K562 (cell line): ENCODE measurements at regions not wholly inside any gene's neighbourhood (a gene's known extent, or its start where the extent isn't known, plus 50 kb on each side); places are given as distances from the start of the nearest gene placed in this dataset.

Experiments used
- ATAC-seq: fragments of 200-7000 bp; cut with Tn5 transposase; 3 replicates; pipeline ENCODE4 v1.9.1; 2020; ENCODE audit warnings: moderate library complexity
- BruUV-seq: library from RNA; stranded (reverse); fragments of 400-500 nt; replicated peaks from 2 replicates; lab custom pipeline; 2021; lab: Mats Ljungman, UMichigan
- CTCF ChIA-PET: fragments of 300-600 bp; formaldehyde crosslinking; extraction: SDS; loops from one replicate; lab custom pipeline; 2021; ENCODE audit warnings: low intra/inter-chr PET ratio; lab: Yijun Ruan, JAX
- POLR2A ChIA-PET: fragments of 300-600, 350-650 bp; sonication (Branson Sonifier 250); formaldehyde crosslinking; extraction: SDS; loops from one replicate; lab custom pipeline; 2021; ENCODE audit warnings: antibody characterized with exemption, inconsistent platforms; lab: Yijun Ruan, JAX
- DNase-seq, 4 experiments: peaks; one replicate each; pipeline versions ENCODE4 v3.0.0 to v3.0.0-alpha.2; 2011 to 2018; ENCODE audit warnings: low spot score in 3 of 4, mixed read lengths in 3 of 4; ENCODE audit errors: extremely low read depth in 1 of 4
- FAIRE-seq: peaks from 2 replicates; lab custom pipeline; 2011; peaks lifted over from hg19 to GRCh38; lab: Jason Lieb, UNC
- H2AFZ ChIP-seq: 2 replicates; pipeline ENCODE4 v1.6.0; 2011; ENCODE audit warnings: low read depth, low read length, control low read depth, inconsistent platforms
- H3K27ac ChIP-seq: fragments of 200-600 bp; 3 replicates; pipeline ENCODE4 v1.8.0; 2011; ENCODE audit warnings: low read depth, mild to moderate bottlenecking, control low read depth, inconsistent platforms, low read length, moderate library complexity, mixed read lengths; ENCODE audit errors: extremely low read depth
- H3K27me3 ChIP-seq, 2 experiments: fragments of 300-600 bp in 1 of 2; 2 replicates in 1 of 2; 3 replicates in 1 of 2; pipeline versions ENCODE4 v1.6.0 to v1.8.0; 2011; ENCODE audit warnings: inconsistent platforms in 2 of 2, low read length in 2 of 2, mild to moderate bottlenecking in 1 of 2, mixed read lengths in 1 of 2, moderate library complexity in 1 of 2; ENCODE audit not compliant: control insufficient read depth in 2 of 2, insufficient read depth in 2 of 2
- H3K36me3 ChIP-seq: fragments of 300-600 bp; 3 replicates; pipeline ENCODE4 v1.8.0; 2011; ENCODE audit warnings: mild to moderate bottlenecking, low read length, inconsistent platforms; ENCODE audit not compliant: control insufficient read depth, insufficient read depth
- H3K4me1 ChIP-seq, 2 experiments: fragments of 200-600 bp in 1 of 2; replicated peaks in 1 of 2; 2 replicates in 1 of 2; 3 replicates in 1 of 2; pipeline versions ENCODE4 v1.5.1 to v1.8.0; 2011; ENCODE audit warnings: inconsistent platforms in 2 of 2, low read length in 2 of 2, mild to moderate bottlenecking in 1 of 2, mixed read lengths in 1 of 2, moderate library complexity in 1 of 2; ENCODE audit not compliant: control insufficient read depth in 2 of 2, insufficient read depth in 2 of 2
- H3K4me2 ChIP-seq: 2 replicates; pipeline ENCODE4 v1.6.1; 2011; ENCODE audit warnings: low read length, control low read depth, inconsistent platforms, mixed read lengths; ENCODE audit not compliant: insufficient read depth
- H3K4me3 ChIP-seq: fragments of 200-600 bp; sonication (generic), shearing (Covaris generic); 2 replicates; pipeline ENCODE4 v1.5.1; 2016; ENCODE audit warnings: control low read depth, inconsistent platforms
- H3K79me2 ChIP-seq: fragments of 200-600 bp; 3 replicates; pipeline ENCODE4 v1.8.0; 2011; ENCODE audit warnings: low read length, inconsistent platforms; ENCODE audit not compliant: control insufficient read depth, insufficient read depth
- H3K9ac ChIP-seq, 2 experiments: 2 replicates each; pipeline versions ENCODE4 v1.6.0 to v1.6.1; 2011; ENCODE audit warnings: low read depth in 2 of 2, low read length in 2 of 2, control low read depth in 1 of 2, inconsistent platforms in 1 of 2, mild to moderate bottlenecking in 1 of 2, mixed read lengths in 1 of 2; ENCODE audit not compliant: insufficient read depth in 1 of 2
- H3K9me1 ChIP-seq: one replicate; pipeline ENCODE4 v1.6.0; 2011; ENCODE audit warnings: inconsistent platforms, mild to moderate bottlenecking, low read length, moderate library complexity; ENCODE audit not compliant: control insufficient read depth, insufficient read depth
- H3K9me3 ChIP-seq: replicated peaks from 2 replicates; pipeline ENCODE4 v1.5.1; 2011; ENCODE audit warnings: low read depth, low read length, inconsistent platforms; ENCODE audit not compliant: control insufficient read depth, insufficient read depth
- H4K20me1 ChIP-seq: replicated peaks from 2 replicates; pipeline ENCODE4 v1.6.1; 2011; ENCODE audit warnings: low read length, inconsistent platforms, mixed read lengths; ENCODE audit not compliant: control insufficient read depth, insufficient read depth
- MAZ ChIP-seq, 2 experiments: fragments of 450-650 bp in 1 of 2; sonication (generic) in 1 of 2; formaldehyde crosslinking; IDR thresholded peaks in 1 of 2; conservative IDR thresholded peaks in 1 of 2; 2 replicates each; pipeline versions ENCODE4 v1.4.0 to v1.5.0; 2020; ENCODE audit warnings: mild to moderate bottlenecking in 1 of 2, missing genetic modification reagents in 1 of 2
- MXI1 ChIP-seq: IDR thresholded peaks from 2 replicates; pipeline ENCODE4 v1.6.1; 2011; ENCODE audit warnings: low read depth, mild to moderate bottlenecking, improper control_type of control experiment, low read length
- MYBL2 ChIP-seq, 2 experiments: fragments of 450-650 bp in 1 of 2; sonication (generic) in 1 of 2; formaldehyde crosslinking in 1 of 2; IDR thresholded peaks; 2 replicates each; pipeline versions ENCODE4 v1.6.1 to v1.8.1; 2017 to 2022; ENCODE audit warnings: borderline replicate concordance in 1 of 2, inconsistent platforms in 1 of 2, low read depth in 1 of 2, mild to moderate bottlenecking in 1 of 2, missing genetic modification reagents in 1 of 2, moderate library complexity in 1 of 2
- NFRKB ChIP-seq: fragments of 450-650 bp; IDR thresholded peaks from 2 replicates; pipeline ENCODE4 v1.6.1; 2016; ENCODE audit warnings: low read depth
- POLR2AphosphoS5 ChIP-seq: IDR thresholded peaks from 2 replicates; pipeline ENCODE4 v1.6.1; 2011; ENCODE audit warnings: mild to moderate bottlenecking, low read depth, low read length, moderate library complexity; ENCODE audit not compliant: control insufficient read depth, insufficient read depth
- SMARCA4 ChIP-seq: fragments of 450-650 bp; IDR thresholded peaks from 2 replicates; pipeline ENCODE4 v1.6.1; 2016
- TCF7 ChIP-seq: sonication (generic); IDR thresholded peaks from 2 replicates; pipeline ENCODE4 v1.6.1; 2016; ENCODE audit warnings: antibody characterized with exemption, borderline replicate concordance
- ZBTB8A ChIP-seq: fragments of 450-650 bp; IDR thresholded peaks from 2 replicates; pipeline ENCODE4 v1.6.1; 2018; ENCODE audit warnings: mild to moderate bottlenecking, moderate library complexity; ENCODE audit not compliant: partially characterized antibody
- ZNF282 ChIP-seq: sonication (generic); formaldehyde crosslinking; IDR thresholded peaks from 2 replicates; pipeline ENCODE4 v1.8.1; 2023; ENCODE audit warnings: missing genetic modification reagents
- ZNF3 ChIP-seq: fragments of 250-450 bp; sonication (Bioruptor Pico); IDR thresholded peaks from 2 replicates; pipeline ENCODE4 v1.5.0; 2021; ENCODE audit warnings: mild to moderate bottlenecking, moderate library complexity
- ZNF507 ChIP-seq: conservative IDR thresholded peaks from 2 replicates; pipeline ENCODE4 v1.6.1; 2017; ENCODE audit warnings: missing genetic modification characterization, missing compliant biosample characterization
- WGBS: fragments of 100-300 bp; shearing (Covaris generic); methylation state at CpG from one replicate; pipeline ENCODE4 v1.1.6; 2016; ENCODE audit warnings: low coverage, mixed read lengths; ENCODE audit not compliant: insufficient coverage; ENCODE audit errors: missing lambda C conversion rate; 5-methylcytosine and 5-hydroxymethylcytosine counted together
- in situ Hi-C: fragments of 300-500 bp; cut with MboI; formaldehyde crosslinking; loops from 4 replicates; pipeline ENCODE4 v1.15.0; 2018; ENCODE audit warnings: inconsistent platforms, mixed read lengths
- intact Hi-C: fragments of 100-400 bp; cut with micrococcal nuclease; formaldehyde crosslinking; loops from 2 replicates; pipeline ENCODE4 v1.14.2; 2022
- TF ChIP-seq, protein P1 (sequence below): fragments of 250-450 bp; sonication (Bioruptor Pico); IDR thresholded peaks from 2 replicates; pipeline ENCODE4 v1.5.0; 2021; ENCODE audit warnings: mild to moderate bottlenecking, moderate library complexity
- TF ChIP-seq, protein P2 (sequence below), 2 experiments: fragments of 450-650 bp in 1 of 2; sonication (generic) in 1 of 2; formaldehyde crosslinking; conservative IDR thresholded peaks; 2 replicates each; pipeline versions ENCODE4 v1.4.0 to v1.8.1; 2020 to 2022; ENCODE audit warnings: mild to moderate bottlenecking in 1 of 2, missing genetic modification reagents in 1 of 2
- TF ChIP-seq, protein P3 (sequence below): sonication (generic); formaldehyde crosslinking; IDR thresholded peaks from 2 replicates; pipeline ENCODE4 v1.9.0; 2022; ENCODE audit warnings: mild to moderate bottlenecking, missing genetic modification reagents
- TF ChIP-seq, protein P4 (sequence below): IDR thresholded peaks from 2 replicates; pipeline ENCODE4 v1.6.1; 2014; ENCODE audit warnings: antibody characterized with exemption

DNA sequence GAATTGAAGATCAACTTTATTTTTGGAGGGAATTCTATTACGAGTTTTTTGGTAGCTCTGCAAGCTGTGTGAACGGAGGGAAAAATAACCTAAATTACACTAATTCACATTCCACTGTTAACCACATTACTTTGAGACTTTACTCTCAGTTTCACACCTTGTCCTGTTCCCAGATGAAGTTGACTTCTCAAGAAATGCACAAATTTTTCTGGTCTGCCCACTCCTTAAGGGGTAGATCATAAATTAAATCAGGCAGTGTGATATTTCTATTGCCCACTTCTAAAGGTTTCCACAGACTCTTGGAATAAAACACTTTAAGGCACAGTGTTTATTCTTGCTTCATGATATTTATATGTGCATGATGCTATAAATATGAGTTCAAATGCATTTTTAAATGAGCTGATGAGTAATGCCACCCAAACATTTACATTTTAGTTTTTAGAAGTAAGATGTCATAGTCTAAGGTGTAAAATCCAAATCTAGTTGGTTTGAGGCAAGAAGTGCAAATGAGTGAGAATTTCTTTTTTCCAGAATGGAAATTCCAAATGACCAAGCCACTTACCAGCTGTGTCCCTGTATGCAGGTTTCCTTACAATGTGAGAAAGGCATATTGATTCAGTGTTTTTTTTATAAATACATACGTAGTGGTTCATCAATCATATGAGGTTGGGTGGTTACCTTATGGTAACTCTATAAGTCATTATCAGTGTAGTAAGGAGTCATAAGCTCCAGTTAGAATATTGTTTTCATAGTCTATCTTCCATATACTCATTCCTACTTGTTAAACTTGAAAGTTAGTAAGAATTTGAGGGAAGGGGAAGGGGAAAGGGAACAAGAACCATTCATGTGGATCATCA, 437.7 kb upstream of the MEF2C start:
- no TSS peak for BruUV-seq
- ATAC-seq (no peak), DNase-seq (no peak), FAIRE-seq (no peak)
- H2AFZ ChIP-seq = 0 out of 2 replicates have a peak overlapping the region, but pooled peaks have one; percentile 7
- ChIA-PET CTCF (no interaction called here), POLR2A (interaction anchor here (0.7 kb wide), 1 partner anchor 594 kb away, joined by 3 read pairs; no protein-coding TSS in a partner anchor)
- no peaks in the 10 kb centered on the region for H3K9me1 ChIP-seq
- intact Hi-C loops (no loop called here), in situ Hi-C loops (no loop called here)
- 36% methylated on average over 3 of the region's 3 CpGs for WGBS
- no peak overlapping the region for H3K4me3 ChIP-seq
- H3K27me3 ChIP-seq = no peaks in the 10 kb centered on the region
- no peak overlapping the region for H3K27ac ChIP-seq
- H3K79me2 ChIP-seq = no peaks in the 10 kb centered on the region
- H3K9ac ChIP-seq = no peak overlapping the region
- no peaks in the 10 kb centered on the region for H3K9me3 ChIP-seq
- no peaks in the 10 kb centered on the region for H3K4me1 ChIP-seq
- no peak for TF ChIP-seq MAZ (CRISPR knock-in tag; conservative IDR thresholded peaks at IDR 0.05 in 1 of 2, IDR thresholded peaks at IDR 0.05 in 1 of 2)
- TF ChIP-seq ZNF282 (CRISPR knock-in tag) = no peak
- no peak for TF ChIP-seq SMARCA4
- TF ChIP-seq NFRKB = no peak
- TF ChIP-seq ZNF3 (CRISPR knock-in tag) = no peak
- no peak for TF ChIP-seq ZBTB8A
- TF ChIP-seq POLR2AphosphoS5 = no peak
- no peak for TF ChIP-seq ZNF507 (tag)
- TF ChIP-seq, protein P1, sequence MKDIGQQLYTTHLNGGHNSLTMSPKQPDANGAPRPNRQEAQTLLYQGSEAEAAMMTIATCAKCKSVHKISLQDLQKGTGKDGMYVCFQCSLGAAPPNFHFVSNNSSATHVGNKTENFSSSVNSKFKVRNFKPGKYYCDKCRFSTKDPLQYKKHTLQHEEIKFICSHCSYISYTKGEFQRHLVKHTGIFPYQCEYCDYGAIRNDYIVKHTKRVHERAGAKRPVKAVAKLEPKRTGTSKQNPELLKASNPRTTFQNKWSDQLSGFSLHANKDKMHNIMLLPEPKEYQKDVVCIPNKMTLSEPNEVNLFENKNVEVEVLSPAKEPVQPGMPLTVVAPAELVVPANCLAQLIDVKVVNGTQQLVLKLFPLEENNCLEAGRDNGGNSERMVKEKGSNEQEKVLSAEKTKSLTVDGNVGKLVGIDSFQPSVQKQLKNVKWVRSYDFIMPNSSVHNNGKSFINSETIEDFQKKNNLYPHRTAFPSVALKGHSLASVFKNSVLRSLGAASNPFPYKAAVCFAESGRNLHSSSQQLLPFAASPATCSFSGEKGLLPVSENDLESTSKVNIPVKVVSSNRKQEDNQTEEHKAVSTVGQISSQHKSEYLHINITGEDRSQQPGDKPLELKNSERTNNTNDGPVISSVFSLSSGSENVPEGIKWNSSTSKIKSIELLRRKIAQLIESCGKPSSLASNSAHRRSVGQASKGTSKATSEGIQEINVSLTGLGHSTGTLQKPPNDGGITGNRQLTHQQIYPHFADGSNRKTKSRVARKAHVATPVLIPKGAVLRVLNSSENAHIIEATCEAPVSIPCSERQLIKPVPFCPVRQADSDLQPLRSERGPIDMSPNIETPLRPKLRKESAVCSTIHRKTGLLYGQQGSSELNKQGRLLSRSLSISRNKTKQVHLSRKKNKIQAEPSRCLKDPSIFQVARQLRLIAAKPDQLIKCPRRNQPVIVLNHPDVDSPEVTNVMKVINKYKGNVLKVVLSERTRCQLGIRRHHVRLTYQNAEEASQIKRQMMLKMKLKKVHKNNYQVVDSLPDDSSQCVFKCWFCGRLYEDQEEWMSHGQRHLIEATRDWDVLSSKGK (CRISPR knock-in tag) = no peak
- TF ChIP-seq, protein P2, sequence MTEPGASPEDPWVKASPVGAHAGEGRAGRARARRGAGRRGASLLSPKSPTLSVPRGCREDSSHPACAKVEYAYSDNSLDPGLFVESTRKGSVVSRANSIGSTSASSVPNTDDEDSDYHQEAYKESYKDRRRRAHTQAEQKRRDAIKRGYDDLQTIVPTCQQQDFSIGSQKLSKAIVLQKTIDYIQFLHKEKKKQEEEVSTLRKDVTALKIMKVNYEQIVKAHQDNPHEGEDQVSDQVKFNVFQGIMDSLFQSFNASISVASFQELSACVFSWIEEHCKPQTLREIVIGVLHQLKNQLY (CRISPR knock-in tag; conservative IDR thresholded peaks at IDR 0.05) = no peak
- TF ChIP-seq, protein P3, sequence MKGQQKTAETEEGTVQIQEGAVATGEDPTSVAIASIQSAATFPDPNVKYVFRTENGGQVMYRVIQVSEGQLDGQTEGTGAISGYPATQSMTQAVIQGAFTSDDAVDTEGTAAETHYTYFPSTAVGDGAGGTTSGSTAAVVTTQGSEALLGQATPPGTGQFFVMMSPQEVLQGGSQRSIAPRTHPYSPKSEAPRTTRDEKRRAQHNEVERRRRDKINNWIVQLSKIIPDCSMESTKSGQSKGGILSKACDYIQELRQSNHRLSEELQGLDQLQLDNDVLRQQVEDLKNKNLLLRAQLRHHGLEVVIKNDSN (CRISPR knock-in tag) = no peak
- TF ChIP-seq, protein P4, sequence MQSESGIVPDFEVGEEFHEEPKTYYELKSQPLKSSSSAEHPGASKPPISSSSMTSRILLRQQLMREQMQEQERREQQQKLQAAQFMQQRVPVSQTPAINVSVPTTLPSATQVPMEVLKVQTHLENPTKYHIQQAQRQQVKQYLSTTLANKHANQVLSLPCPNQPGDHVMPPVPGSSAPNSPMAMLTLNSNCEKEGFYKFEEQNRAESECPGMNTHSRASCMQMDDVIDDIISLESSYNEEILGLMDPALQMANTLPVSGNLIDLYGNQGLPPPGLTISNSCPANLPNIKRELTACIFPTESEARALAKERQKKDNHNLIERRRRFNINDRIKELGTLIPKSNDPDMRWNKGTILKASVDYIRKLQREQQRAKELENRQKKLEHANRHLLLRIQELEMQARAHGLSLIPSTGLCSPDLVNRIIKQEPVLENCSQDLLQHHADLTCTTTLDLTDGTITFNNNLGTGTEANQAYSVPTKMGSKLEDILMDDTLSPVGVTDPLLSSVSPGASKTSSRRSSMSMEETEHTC = no peak
- TF ChIP-seq MXI1 = no peak
- TF ChIP-seq MYBL2 (IDR thresholded peaks at IDR 0.05; ENCODE audit: low read depth) = no peak
- no peak for TF ChIP-seq MYBL2 (CRISPR knock-in tag; IDR thresholded peaks at IDR 0.05; ENCODE audit: borderline replicate concordance)
- no peak for TF ChIP-seq TCF7
- TF ChIP-seq, all 486 proteins: peak for 0
- Histone ChIP-seq H4K20me1 (no peaks in the 10 kb centered on the region), H3K4me2 (no peak overlapping the region), H3K36me3 (no peaks in the 10 kb centered on the region)
